ENCODE measurements at regions not wholly inside any gene's neighbourhood (a gene's known extent, or its start where the extent isn't known, plus 50 kb on each side); places are given as distances from the start of the nearest gene placed in this dataset.
A peak's percentile ranks its signal among the peaks of the same experiment; 100 is the strongest.

DNA sequence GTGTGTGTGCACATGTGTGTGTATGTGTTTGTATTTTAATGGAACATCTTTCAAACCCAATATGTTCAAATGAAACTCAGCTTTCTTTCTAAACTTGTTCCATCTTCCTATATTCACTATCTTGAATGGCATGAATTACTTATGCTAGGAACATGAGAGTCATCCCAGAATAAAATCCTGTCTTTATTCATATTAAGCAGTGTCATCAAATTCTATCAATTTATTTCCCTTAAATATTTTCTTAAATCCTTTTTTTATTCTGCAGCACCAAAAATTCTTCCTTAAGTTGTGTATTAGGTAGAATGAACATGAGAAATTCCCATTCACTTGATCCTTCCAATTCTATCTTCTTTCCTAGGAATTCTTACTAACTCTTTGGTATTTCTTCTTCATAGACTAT is 146.6 kb upstream of the PCDH15 start:
- no peak for DNase-seq (ENCODE audit: low read depth, low spot score)
- in situ Hi-C loops (cut with HindIII; ENCODE audit: low pct_unique_long_range_greater_than_20kb, low sequenced_read_pairs) = no loop called here

DNA sequence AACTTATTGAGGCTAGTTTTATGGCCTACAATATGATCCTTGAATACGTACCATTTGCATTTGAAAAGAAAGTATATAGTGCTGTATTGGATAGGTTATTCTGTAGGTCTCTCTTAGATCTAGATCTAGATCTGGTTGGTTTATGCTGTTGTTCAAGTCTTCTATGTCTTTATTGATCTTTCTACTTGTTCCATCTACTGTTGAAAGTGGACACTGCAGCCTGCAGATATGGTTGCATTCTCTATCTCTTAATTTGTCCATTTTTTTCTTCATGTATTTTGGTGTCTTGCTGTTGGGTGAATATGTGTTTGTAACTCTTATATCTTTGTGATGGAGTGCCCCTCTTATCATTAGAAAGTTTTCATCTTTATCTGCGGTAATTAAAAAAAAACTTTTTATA is 139.4 kb upstream of the PCDH15 start:
- peak; percentile 16 for DNase-seq (ENCODE audit: low read depth, low spot score)
- in situ Hi-C loops (cut with HindIII; ENCODE audit: low pct_unique_long_range_greater_than_20kb, low sequenced_read_pairs) = no loop called here

DNA sequence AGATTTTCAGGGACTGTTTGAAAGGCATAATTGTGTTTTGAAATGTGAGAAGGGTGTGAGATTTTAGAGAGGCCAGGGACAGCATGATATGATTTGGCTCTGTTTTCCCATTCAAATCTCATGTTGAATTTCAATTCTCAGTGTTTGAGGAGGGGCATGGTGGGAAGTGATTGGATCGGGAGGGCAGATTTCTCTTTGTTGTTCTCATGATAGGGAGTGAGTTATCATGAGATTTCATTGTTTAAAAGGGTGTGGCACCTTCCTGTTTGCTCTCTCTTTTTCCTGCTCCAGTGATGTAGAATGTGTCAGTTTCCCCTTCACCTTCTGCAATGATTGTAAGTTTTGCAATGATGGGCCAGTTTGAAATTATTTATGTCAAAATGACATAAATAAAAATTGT is 113.0 kb upstream of the PCDH15 start:
- DNase-seq (ENCODE audit: low read depth, low spot score) = no peak
- in situ Hi-C loops (cut with HindIII; ENCODE audit: low pct_unique_long_range_greater_than_20kb, low sequenced_read_pairs) = no loop called here

DNA sequence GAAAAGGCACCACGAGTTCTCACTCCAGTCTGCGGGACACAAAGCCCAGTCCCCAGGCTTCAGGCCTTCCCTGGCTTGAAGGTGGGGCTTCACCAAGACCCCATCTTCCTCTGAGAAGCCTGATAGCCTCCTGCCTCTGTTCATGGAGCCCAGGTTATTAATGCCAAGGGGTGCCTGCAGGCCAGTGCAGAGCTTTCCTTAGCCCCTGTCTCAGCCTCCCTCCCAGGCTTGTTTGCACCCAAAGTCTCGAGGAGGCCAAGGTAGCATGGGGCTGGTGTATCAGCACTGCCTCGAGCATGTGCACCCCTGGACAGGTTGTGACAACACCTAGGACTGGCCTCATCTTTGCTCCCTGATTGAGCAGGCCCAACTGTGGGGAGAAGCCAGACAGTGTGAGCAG is 108.1 kb upstream of the PCDH15 start:
- DNase-seq (ENCODE audit: low read depth, low spot score) = no peak
- in situ Hi-C loops (cut with HindIII; ENCODE audit: low pct_unique_long_range_greater_than_20kb, low sequenced_read_pairs) = no loop called here

DNA sequence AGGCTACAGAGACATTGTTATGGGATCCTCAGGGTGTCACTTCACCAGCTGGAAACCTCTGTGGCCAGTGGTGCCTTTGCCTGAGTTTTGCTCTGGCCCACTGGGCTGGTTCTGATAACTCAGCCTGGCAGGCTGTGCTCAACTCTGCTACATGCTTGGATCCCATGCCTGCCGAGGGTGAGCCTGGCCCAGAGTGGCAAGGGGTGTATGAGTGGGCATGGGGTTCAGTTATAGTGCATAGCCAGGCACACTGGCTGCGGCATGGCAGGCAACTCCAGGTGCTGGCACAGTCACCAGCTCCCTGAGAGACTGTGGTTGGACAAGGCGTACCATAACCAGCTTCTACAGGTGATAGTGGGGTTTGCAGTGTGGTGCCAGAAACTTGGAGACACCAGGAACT is 107.0 kb upstream of the PCDH15 start:
- no peak for DNase-seq (ENCODE audit: low read depth, low spot score)
- in situ Hi-C loops (cut with HindIII; ENCODE audit: low pct_unique_long_range_greater_than_20kb, low sequenced_read_pairs) = no loop called here

DNA sequence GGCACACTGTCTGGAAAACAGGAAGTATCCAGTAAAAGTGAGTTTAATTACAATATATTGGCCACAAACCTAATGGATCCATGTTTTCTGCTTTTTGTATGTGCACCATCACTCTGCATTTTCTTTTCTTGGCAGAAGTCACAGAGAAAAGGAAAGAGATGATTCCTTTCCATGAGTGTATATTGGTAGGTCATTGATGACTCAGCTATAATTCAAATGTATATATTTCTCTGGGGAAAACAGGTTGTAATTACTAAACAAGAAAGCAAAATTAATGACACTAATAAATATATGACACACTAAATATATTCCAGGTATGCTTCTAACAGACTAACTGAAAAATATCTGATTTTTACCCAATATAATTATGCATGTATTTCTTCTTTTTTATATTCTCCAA is 105.9 kb upstream of the PCDH15 start:
- in situ Hi-C loops (cut with HindIII; ENCODE audit: low pct_unique_long_range_greater_than_20kb, low sequenced_read_pairs) = no loop called here

DNA sequence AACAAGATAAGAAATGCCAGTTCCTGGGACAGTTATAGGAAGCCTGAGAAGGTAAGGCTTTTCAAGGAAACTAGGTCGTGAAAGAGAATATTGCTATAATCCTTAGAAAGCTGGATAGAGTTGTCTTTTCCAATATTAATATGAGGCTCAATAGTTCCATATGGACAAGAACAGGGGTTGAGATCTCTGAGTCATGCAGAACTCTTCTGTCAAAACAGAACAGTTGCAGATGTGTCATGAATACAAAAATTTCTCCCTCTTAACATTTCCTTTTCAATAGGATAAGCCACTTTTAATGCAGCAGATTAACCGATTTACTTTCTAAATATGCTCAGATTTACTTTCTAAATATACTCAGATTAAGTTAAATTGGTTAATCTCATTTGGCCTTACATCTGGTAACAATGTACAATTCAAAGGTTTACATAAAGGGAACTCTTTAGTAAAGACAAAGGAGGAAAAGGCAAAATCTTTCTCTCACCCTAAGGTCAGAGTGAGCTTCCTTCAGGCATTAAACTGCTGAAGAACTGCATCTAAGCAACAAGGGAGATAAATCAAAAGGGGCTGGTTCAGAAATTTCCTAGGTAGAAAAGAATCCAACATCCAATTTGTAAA is 104.7 kb upstream of the PCDH15 start:
- no peak for DNase-seq (ENCODE audit: low read depth, low spot score)
- in situ Hi-C loops (cut with HindIII; ENCODE audit: low pct_unique_long_range_greater_than_20kb, low sequenced_read_pairs) = no loop called here

More for the DNA sequence above, 105.9 kb upstream of the PCDH15 start:
- no peak for DNase-seq (ENCODE audit: low read depth, low spot score)

DNA sequence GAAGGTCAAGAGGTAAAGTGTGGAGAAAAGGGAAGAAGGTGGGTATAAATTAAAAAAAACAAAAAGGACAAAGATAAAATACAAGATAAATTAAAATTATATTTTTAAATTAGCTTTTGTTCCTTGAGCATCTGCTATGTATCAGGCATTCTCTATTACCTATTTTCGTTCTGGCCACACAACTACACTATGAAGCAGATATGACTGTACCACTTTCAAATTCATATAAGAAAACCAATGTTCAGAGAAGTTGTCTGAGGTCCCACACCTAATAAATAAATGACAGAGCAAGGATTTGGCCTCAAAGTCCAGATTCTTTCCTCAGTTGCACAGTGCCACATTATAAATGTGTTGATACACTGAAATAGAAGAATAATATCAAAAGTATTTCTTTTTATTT is 103.8 kb upstream of the PCDH15 start:
- no peak for DNase-seq (ENCODE audit: low read depth, low spot score)
- in situ Hi-C loops (cut with HindIII; ENCODE audit: low pct_unique_long_range_greater_than_20kb, low sequenced_read_pairs) = no loop called here

DNA sequence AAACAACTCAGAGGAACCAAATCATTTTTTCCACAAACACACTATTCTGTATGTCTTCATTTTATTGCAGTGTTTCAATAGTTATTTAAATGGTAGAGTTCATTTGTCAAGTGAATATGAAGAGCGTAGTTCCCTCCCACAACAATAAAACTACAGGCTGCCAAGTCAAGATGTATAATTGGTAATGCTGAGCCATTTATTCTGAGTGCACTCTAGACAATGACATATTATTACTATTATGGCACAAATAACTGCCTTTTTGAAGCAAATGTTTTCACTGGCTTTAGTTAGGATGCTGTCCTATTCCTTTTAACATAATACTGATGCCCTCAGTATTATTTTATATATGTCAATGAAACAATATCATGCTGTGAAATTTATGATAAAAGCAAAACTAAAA is 102.7 kb upstream of the PCDH15 start:
- in situ Hi-C loops (cut with HindIII; ENCODE audit: low pct_unique_long_range_greater_than_20kb, low sequenced_read_pairs) = no loop called here

DNA sequence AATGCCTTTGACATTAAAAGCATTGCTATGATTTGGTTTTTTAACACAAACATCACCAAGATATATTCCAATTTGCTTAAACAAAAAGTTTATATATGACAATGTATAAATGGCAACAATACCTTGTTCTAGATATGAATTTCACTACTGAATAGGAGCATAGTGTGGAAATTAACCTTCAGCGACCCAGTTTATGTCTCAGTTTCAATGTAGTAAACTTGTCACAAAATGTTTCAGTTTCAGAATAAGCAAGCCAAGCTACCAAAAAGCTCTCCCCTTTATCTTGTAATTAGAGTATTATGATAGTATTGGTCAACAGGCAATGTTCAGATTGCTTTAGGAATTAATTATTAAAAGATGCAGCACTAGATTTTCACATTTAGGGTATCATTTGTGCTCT is 99.6 kb upstream of the PCDH15 start:
- in situ Hi-C loops (cut with HindIII; ENCODE audit: low pct_unique_long_range_greater_than_20kb, low sequenced_read_pairs) = no loop called here
- no peak for DNase-seq (ENCODE audit: low read depth, low spot score)

More for the DNA sequence above, 102.7 kb upstream of the PCDH15 start:
- DNase-seq (ENCODE audit: low read depth, low spot score) = no peak

DNA sequence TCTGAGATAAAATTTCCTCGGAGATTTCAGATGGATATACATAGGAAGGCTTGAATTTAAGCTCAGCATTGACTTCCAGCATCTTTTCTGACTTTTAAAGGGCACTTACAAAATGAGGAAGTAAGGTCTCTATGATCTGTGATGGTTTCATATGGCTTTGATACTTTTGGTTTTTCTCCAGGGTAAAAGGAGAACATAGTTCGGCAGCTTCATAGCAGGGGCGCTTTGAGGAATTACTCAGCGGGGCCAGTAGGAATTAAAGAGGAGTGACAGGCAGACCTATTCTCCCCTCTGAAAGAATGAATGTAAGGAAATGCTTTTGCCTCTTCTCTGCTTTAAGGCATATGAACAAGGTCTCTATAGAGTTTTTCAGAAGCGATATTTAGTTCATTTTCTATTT is 80.0 kb upstream of the PCDH15 start:
- in situ Hi-C loops (cut with HindIII; ENCODE audit: low pct_unique_long_range_greater_than_20kb, low sequenced_read_pairs) = no loop called here
- no peak for DNase-seq (ENCODE audit: low read depth, low spot score)

DNA sequence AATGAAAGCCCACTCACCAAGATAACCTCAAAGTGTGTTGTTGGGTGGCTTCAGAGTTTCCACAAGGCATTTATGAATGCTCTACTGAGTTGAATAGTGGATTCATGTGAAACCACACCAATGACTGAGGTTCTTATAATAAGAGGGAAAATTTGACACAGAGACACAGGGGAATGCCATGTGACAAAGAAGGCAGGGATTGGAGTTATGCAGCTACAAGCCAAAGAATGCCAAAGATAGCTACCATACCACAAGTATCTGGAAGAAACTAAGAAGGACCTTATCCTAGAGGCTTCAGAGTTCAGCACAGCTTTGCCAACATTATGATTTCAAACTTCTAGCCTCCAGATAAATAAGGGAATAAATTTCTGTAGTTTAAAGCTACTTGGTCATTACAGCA is 68.0 kb upstream of the PCDH15 start:
- in situ Hi-C loops (cut with HindIII; ENCODE audit: low pct_unique_long_range_greater_than_20kb, low sequenced_read_pairs) = no loop called here
- DNase-seq (ENCODE audit: low read depth, low spot score) = peak; percentile 11

DNA sequence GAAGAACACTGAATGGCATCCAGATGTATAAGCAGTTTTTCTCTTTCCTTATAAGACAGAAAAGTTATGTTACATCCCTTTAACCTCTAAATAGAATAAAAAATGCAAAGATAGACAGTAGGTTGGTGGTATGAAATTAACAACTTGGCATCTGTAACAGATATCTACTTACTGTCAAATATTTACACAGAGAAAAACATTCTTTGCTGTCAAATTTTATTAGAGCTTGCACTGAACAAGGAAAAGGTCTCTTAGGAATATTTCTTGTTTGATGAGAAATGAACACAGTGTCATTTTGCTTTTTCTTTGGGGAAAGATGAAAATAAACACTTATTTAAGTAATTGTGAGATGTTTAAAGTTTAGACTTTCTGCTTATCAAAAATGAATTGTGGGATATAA is 65.6 kb upstream of the PCDH15 start:
- DNase-seq (ENCODE audit: low read depth, low spot score) = no peak
- in situ Hi-C loops (cut with HindIII; ENCODE audit: low pct_unique_long_range_greater_than_20kb, low sequenced_read_pairs) = no loop called here

DNA sequence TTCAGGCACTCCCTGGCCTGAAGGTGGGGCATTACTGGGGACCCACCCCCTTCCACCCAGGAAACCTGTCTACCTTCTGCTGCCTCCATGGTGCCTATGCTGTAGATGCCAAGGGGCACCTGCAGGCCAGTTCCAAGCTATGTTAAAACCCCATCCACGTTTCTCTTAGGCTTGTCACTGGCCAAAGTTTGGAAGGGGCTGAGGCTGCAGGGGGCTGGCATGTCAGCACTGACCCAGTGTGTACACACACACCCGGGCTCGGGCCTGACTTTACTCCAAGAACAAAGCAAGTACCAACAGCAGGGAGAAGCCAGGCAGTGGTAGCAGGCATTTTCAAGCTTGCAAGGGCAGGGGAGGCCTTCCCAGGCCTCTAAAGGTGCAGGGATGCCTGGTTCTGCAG is 53.8 kb upstream of the PCDH15 start:
- no peak for DNase-seq (ENCODE audit: low read depth, low spot score)
- in situ Hi-C loops (cut with HindIII; ENCODE audit: low pct_unique_long_range_greater_than_20kb, low sequenced_read_pairs) = no loop called here

DNA sequence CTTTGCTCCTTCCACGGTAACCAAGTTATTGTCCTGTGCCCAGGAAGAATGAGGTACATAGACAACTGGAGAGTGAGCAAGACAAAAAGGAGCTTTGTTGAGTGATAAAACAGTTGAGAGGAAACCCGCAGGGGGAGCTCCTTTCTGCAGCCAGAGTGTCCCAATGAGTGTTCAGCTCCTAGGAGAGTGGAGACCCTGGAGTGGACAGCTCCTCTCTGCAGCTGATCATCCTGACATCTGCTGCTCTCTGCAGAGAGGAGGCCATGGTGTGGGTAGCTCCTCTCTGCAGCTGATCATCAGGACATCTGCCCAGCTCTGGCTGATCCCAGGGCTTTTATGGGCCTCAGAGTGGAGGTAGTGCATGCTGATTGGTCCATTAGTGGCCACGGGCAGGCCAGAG is 53.4 kb upstream of the PCDH15 start:
- in situ Hi-C loops (cut with HindIII; ENCODE audit: low pct_unique_long_range_greater_than_20kb, low sequenced_read_pairs) = no loop called here
- DNase-seq (ENCODE audit: low read depth, low spot score) = peak; percentile 0

DNA sequence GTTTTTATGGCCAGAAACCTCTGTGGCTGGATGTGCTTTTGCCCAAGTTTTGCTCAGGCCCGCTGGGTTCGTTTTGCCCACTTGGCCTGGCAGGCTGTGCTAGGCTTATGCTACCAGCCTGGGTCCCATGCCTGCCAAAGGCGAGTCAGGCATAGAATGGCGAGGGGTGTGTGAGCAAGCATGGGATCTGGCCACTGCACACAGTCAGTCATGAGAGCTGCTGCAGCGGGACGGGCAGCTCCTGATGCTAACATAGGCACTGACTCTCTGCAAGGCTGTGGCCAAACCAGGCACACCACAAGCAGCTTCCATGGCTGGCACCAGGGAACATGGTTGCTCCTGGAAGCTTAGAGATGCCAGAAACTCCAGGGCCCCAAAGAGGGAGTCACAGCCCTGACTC is 52.9 kb upstream of the PCDH15 start:
- DNase-seq (ENCODE audit: low read depth, low spot score) = no peak
- in situ Hi-C loops (cut with HindIII; ENCODE audit: low pct_unique_long_range_greater_than_20kb, low sequenced_read_pairs) = no loop called here

Data from SK-MEL-5 (cell line).